ENCODE measurements at regions not wholly inside any gene's neighbourhood (a gene's known extent, or its start where the extent isn't known, plus 50 kb on each side); places are given as distances from the start of the nearest gene placed in this dataset.

- no peak for DNase-seq (ENCODE audit: extremely low read depth in 1 of 2, low read depth in 1 of 2)
Observed at GRCh38 chr4:66639361-66639760, 905.9 kb downstream of the CENPC start.

GRCh38 chr4:66636349-66636748, 909.0 kb downstream of the CENPC start:
- no peak for DNase-seq (ENCODE audit: extremely low read depth in 1 of 2, low read depth in 1 of 2)

- no peak for DNase-seq (ENCODE audit: extremely low read depth in 1 of 2, low read depth in 1 of 2)
Observed at GRCh38 chr4:66633477-66633876, 911.8 kb downstream of the CENPC start.

- DNase-seq (ENCODE audit: extremely low read depth in 1 of 2, low read depth in 1 of 2): no peak
Observed at GRCh38 chr4:66629927-66630326, 915.4 kb downstream of the CENPC start.

GRCh38 chr4:66628146-66628545, 917.2 kb downstream of the CENPC start:
- no peak for DNase-seq (ENCODE audit: extremely low read depth in 1 of 2, low read depth in 1 of 2)

- DNase-seq (ENCODE audit: extremely low read depth in 1 of 2, low read depth in 1 of 2): no peak
Observed at GRCh38 chr4:66625480-66625879, 919.8 kb downstream of the CENPC start.

- no peak for DNase-seq (ENCODE audit: extremely low read depth in 1 of 2, low read depth in 1 of 2)
Observed at GRCh38 chr4:66613591-66613990, 931.7 kb downstream of the CENPC start.

GRCh38 chr4:66609014-66609413, 936.3 kb downstream of the CENPC start:
- no peak for DNase-seq (ENCODE audit: extremely low read depth in 1 of 2, low read depth in 1 of 2)

GRCh38 chr4:66606908-66607307, 936.6 kb upstream of the EPHA5 start:
- DNase-seq (ENCODE audit: extremely low read depth in 1 of 2, low read depth in 1 of 2): no peak

GRCh38 chr4:66606215-66606614, 935.9 kb upstream of the EPHA5 start:
- no peak for DNase-seq (ENCODE audit: extremely low read depth in 1 of 2, low read depth in 1 of 2)

GRCh38 chr4:66604192-66604591, 933.9 kb upstream of the EPHA5 start:
- no peak for DNase-seq (ENCODE audit: extremely low read depth in 1 of 2, low read depth in 1 of 2)

GRCh38 chr4:66602622-66603021, 932.3 kb upstream of the EPHA5 start:
- DNase-seq (ENCODE audit: extremely low read depth in 1 of 2, low read depth in 1 of 2): no peak

- no peak for DNase-seq (ENCODE audit: extremely low read depth in 1 of 2, low read depth in 1 of 2)
Observed at GRCh38 chr4:66591968-66592367, 921.7 kb upstream of the EPHA5 start.

GRCh38 chr4:66590488-66591215, 920.4 kb upstream of the EPHA5 start:
- no peak for DNase-seq (ENCODE audit: extremely low read depth in 1 of 2, low read depth in 1 of 2)

- DNase-seq (ENCODE audit: extremely low read depth in 1 of 2, low read depth in 1 of 2): no peak
Observed at GRCh38 chr4:66589183-66589582, 918.9 kb upstream of the EPHA5 start.

GRCh38 chr4:66585767-66586166, 915.5 kb upstream of the EPHA5 start:
- DNase-seq (ENCODE audit: extremely low read depth in 1 of 2, low read depth in 1 of 2): no peak

- no peak for DNase-seq (ENCODE audit: extremely low read depth in 1 of 2, low read depth in 1 of 2)
Observed at GRCh38 chr4:66577922-66578321, 907.6 kb upstream of the EPHA5 start.

- DNase-seq (ENCODE audit: extremely low read depth in 1 of 2, low read depth in 1 of 2): no peak
Observed at GRCh38 chr4:66575008-66575696, 904.9 kb upstream of the EPHA5 start.

GRCh38 chr4:66574145-66574978, 904.1 kb upstream of the EPHA5 start:
- no peak for DNase-seq (ENCODE audit: extremely low read depth in 1 of 2, low read depth in 1 of 2)

GRCh38 chr4:66572949-66573348, 902.7 kb upstream of the EPHA5 start:
- no peak for DNase-seq (ENCODE audit: extremely low read depth in 1 of 2, low read depth in 1 of 2)

- no peak for DNase-seq (ENCODE audit: extremely low read depth in 1 of 2, low read depth in 1 of 2)
Observed at GRCh38 chr4:66571145-66571695, 900.9 kb upstream of the EPHA5 start.
